Suppressor macrophage (primary cell): ENCODE measurements at regions not wholly inside any gene's neighbourhood (a gene's known extent, or its start where the extent isn't known, plus 50 kb on each side); places are given as distances from the start of the nearest gene placed in this dataset.

ENCODE experiments used
- DNase-seq, 4 experiments: peaks; one replicate each; pipeline ENCODE4 v3.0.0-alpha.2; 2020 to 2022

- DNase-seq, result peak in 1 of 4 experiments; percentile 15
These were observed 177.3 kb upstream of the LYPLAL1 start for GRCh38 chr1:218996362-218996761.

- no peak for DNase-seq
These were observed 173.7 kb upstream of the LYPLAL1 start for GRCh38 chr1:219000005-219000404.

DNA sequence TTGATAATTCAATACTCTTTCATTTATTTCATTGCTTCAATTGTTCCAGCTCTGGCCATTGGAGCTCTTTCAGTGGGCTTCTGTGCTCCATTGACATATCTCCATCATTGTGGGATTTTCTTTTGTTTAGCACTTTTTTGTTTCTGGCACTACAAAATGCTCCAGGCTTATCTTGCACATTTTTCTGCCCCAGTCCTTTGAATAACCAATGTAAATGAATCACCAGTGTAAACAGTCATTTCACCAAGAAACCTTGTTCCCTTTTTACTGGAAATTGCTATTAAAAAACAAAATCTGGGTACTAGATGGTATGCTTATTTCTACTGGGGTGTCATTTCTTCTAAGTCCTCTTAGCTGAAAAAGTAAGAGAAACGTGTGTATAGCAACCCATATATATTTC is 173.0 kb upstream of the LYPLAL1 start:
- no peak for DNase-seq

GRCh38 chr1:219010720-219011119 is 163.0 kb upstream of the LYPLAL1 start:
- no peak for DNase-seq

GRCh38 chr1:219020386-219020785 is 153.3 kb upstream of the LYPLAL1 start:
- DNase-seq, result no peak

- no peak for DNase-seq
These were observed 152.8 kb upstream of the LYPLAL1 start for GRCh38 chr1:219020846-219021245.

DNA sequence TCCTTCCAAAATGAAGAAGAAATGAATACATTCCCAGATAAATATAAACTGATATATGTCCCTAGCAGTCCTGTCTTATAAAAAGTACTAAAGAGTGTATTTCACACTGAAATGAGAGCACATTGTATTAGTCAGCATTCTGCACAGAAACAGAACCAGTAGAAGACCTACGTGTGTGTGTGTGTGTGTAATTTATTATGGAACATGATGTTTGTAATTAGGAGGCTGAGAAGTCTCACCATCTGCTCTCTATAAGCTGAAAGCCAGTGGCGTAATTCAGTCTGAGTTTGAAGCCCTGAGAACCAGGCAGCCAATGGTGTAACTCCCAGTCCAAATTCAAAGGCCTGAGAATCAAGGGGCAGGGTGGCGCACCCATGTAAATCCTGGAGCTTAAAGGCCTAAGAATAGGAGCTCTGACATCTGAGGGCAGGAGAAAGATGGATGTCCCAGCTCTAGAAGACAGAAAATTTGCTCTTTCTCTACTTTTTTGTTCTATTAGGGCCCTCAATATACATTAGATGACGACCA is 146.5 kb upstream of the LYPLAL1 start:
- no peak for DNase-seq

GRCh38 chr1:219031809-219032208 is 141.9 kb upstream of the LYPLAL1 start:
- no peak for DNase-seq

GRCh38 chr1:219038398-219038797 is 135.3 kb upstream of the LYPLAL1 start:
- no peak for DNase-seq

DNA sequence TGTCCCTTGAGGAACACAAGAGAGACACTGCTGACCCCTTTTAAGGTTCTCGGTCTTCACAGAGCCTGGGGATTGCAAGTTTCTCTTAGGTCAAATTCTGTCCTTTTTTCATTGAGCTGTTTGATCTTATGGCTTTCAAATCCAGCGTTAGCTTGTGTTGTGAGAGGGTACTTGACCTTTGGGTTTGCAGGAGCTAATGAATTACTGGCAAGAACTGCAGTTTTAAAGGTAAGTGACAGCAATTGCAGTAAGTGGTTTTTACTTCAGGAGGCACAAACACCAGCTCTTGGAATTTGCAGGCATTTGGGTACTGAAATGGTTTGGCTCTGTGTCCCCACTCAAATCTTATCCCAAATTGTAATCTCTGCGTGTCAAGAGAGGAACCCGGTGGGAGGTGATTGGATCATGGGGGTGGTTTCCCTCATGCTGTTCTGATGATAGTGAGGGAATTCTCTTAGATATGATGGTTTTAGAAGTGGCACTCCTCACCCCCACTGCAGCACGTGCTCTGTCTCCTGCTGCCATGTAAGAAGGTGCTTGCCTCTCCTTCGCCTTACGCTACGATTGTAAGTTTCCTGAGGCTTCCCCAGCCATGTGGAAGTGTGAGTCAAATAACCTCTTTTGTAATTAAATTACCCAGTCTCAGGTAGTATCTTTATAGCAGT is 134.5 kb upstream of the LYPLAL1 start:
- no peak for DNase-seq

DNA sequence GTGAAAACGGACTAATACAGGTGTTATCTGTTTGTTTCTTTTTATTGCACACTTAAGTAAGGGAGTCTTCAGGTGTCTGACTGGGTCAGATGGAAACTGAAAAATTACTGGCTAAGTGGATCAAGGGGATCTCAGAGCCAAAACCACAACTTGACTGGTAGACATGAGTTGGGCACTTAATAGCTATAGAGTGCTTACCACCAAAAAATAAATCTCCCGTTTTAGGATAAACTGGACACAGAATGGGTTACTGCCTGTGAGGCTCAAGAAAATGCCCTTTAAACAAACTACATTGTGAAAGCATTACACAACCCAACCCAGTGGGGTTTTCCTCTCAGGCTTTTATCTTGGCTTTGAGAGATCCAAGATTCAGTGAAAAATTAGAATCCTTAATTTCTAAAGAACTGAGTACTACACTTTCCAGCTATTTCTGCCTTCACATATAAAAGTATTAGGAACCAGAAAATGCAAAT is 134.0 kb upstream of the LYPLAL1 start:
- no peak for DNase-seq

GRCh38 chr1:219040291-219040690 is 133.4 kb upstream of the LYPLAL1 start:
- no peak for DNase-seq

- no peak for DNase-seq
These were observed 132.5 kb upstream of the LYPLAL1 start for GRCh38 chr1:219041141-219041540.

GRCh38 chr1:219041818-219042217 is 131.9 kb upstream of the LYPLAL1 start:
- DNase-seq, result no peak

DNA sequence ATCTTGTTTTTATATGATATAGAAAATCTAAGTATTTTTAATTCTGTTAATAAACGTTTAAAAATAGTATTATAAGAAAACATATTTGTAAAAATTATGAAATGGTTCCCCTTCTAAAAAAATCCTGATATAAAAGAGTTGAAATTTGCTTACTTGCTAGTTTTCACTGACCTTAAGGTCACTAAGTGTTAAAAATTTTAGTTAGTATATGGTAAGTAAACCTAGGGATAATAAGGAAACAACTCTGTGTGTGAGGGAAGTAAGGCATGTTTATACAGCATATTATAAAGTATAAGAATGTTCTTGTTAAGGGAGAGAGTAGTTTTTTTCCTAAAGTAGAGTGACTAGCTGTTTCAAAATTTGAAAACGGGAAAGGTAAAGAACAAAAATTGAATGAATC is 130.9 kb upstream of the LYPLAL1 start:
- DNase-seq, result no peak

GRCh38 chr1:219045246-219045645 is 128.4 kb upstream of the LYPLAL1 start:
- DNase-seq, result no peak

- DNase-seq, result no peak
These were observed 124.2 kb upstream of the LYPLAL1 start for GRCh38 chr1:219049501-219049900.

DNA sequence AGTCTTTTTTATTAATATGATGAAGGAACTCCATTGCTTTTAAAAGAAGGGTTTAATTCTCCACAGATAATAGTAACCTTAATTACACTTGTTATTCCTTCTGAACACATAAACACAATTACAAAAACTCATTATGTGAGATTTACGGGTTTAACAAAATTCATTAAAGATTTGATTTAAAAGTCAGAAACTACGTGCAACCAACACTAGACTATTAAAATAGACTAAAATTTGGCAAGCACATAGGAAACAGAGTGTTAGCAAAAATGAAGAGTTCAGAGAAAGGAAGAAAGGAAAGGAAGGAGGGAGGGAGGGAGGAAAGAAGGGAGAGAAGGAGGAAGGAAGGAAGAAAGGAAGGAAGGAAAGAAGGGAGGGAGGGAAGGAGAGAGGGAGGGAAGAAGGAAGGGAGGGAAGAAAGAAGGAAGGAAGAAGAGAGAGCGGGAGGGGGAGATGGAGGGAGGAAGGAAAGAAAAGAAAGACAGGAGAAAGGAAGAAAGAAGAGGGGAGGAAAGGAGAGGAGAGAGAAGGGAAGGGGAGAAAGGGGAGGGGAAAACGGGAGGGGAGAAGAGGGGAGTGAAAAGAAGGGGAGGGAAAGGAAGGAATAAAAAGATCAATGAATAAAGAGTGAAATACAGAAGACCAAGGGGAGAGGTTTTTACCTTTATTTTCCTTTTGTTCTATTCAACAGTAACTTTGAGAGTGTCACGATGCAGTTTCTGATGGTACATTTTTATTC is 123.4 kb upstream of the LYPLAL1 start:
- DNase-seq, result no peak

DNA sequence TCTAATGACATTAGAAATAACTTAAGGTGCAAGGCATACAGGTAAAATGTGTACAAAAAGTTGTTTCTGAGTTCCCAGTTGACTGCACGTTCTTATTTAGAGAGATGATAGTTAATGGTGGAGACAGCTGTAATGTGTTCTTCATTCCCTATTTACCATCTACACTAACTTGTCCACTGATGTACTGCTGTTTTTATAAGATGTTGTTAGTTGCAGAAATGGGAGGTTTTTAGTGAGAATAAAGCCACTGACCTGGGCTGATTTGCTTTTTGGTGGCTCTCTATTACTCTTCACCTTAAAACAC is 122.9 kb upstream of the LYPLAL1 start:
- no peak for DNase-seq

GRCh38 chr1:219051547-219051946 is 122.1 kb upstream of the LYPLAL1 start:
- DNase-seq, result no peak

DNA sequence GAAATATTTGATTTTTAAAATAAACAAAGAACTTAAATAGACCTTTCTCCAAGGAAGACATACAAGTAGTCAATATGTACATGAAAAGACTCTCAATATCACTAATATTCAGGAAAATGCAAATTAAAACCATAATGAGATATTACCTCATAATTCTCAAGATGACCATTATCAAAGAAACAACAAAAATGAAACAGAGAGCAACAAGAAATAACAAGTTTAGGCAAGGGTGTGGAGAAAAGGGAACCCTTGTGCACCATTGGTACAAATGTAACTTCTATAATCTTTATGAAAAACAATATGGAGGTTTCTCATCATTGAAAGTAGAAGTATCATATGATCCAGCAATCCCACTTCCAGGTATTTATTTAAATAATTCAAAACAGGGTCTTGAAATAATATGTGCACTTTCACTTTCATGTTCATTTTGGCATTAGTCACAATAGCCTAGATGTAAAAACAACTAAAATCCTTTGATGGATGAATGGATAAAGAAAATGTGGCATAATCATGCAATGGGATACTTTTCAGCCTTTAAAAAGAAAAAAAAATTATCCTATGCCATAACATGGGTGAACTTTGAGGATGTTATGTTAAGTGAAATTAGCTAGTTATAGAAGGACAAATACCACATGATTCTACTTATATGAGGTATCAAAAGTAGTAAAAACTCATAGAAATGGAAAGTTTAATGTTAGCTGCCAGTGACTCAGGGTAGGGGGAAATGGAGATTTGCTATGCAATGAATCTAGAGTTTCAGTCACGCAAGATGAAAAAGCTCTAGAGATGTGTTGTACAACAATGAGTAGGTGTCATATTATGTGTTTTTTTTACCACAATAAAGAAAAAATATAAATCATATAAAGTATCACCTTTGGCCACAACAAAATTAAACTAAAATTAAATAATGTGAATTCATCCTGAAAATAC is 114.5 kb upstream of the LYPLAL1 start:
- no peak for DNase-seq

DNA sequence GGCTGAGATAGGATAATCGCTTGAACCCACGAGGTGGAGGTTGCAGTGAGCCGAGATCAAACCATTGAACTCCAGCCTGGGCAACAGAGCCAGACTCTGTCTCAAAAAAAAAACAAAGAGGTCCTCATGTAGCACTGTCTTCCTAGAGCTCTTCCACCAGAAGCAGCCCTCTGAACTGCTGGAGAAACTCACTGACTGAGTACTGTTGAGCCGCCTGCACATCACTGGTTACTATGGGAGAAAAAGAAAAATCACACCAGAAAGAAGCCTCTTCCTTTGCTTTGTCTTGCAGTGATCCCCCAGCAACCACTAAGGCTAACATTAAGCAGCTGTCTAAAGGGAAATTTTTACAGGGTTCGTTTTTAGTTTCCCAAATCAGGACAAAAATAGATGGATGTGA is 112.9 kb upstream of the LYPLAL1 start:
- no peak for DNase-seq

DNA sequence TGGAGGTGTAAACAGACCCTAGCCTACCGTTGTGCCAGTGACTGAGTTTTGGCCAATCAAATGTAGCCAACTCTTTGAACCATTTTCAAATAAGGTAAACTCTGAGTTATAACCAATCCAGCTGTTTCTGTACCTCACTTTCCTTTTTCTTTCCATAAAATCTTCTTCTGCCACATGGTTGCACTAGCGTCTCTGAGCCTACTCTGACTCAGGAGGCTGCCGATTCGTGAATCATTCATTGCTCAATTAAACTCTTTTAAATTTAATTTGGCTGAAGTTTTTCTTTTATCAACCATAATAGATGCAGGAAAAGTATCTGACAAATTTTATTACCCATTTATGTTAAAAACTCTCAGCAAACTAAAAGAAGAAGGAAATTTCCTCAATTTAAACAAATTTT is 111.5 kb upstream of the LYPLAL1 start:
- no peak for DNase-seq
